Neural progenitor cell (in vitro differentiated cells): ENCODE measurements at regions not wholly inside any gene's neighbourhood (a gene's known extent, or its start where the extent isn't known, plus 50 kb on each side); places are given as distances from the start of the nearest gene placed in this dataset.

Experiments used
- CTCF ChIP-seq: fragments of 200-600 bp; sonication (generic); IDR thresholded peaks from 2 replicates; pipeline ENCODE4 v1.5.1; 2017; ENCODE audit warnings: antibody characterized with exemption, mild to moderate bottlenecking
- EZH2phosphoT487 ChIP-seq: fragments of 200-600 bp; sonication (generic); IDR thresholded peaks from 2 replicates; pipeline ENCODE4 v1.6.1; 2017; ENCODE audit warnings: antibody characterized with exemption

GRCh38 chr2:186060744-186061440 lies 322.3 kb downstream of the FSIP2 start:
- no peak for TF ChIP-seq EZH2phosphoT487
- TF ChIP-seq CTCF = no peak
